GM12878 (cell line): ENCODE measurements at regions not wholly inside any gene's neighbourhood (a gene's known extent, or its start where the extent isn't known, plus 50 kb on each side); places are given as distances from the start of the nearest gene placed in this dataset.

Source experiments
- ATAC-seq: fragments of 200-7000 bp; cut with Tn5 transposase; 3 replicates; pipeline ENCODE4 v1.9.1; 2020; ENCODE audit warnings: mild to moderate bottlenecking, moderate library complexity
- BruUV-seq: library from RNA; stranded (reverse); fragments of 400-500 nt; replicated peaks from 2 replicates; lab custom pipeline; 2021; lab: Mats Ljungman, UMichigan
- CTCF ChIA-PET: fragments of 300-600 bp; sonication (Branson Sonifier 250); formaldehyde crosslinking; extraction: SDS; loops from one replicate; lab custom pipeline; 2021; ENCODE audit warnings: inconsistent platforms; lab: Yijun Ruan, JAX
- POLR2A ChIA-PET: fragments of 350-600 bp; formaldehyde crosslinking; extraction: SDS; loops from one replicate; lab custom pipeline; 2021; ENCODE audit warnings: inconsistent platforms; lab: Charles Lee
- RAD21 ChIA-PET: fragments of 300-600 bp; sonication (Branson Sonifier 250); formaldehyde crosslinking; loops from one replicate; lab custom pipeline; 2023; ENCODE audit warnings: antibody characterized with exemption; ENCODE audit not compliant: unreplicated experiment; lab: Charles Lee
- SMC1A ChIA-PET: fragments of 300-600 bp; sonication (Branson Sonifier 250); formaldehyde crosslinking; loops from one replicate; lab custom pipeline; 2023; ENCODE audit not compliant: unreplicated experiment, uncharacterized antibody; lab: Charles Lee
- DNase-seq: peaks from one replicate; pipeline ENCODE4 v3.0.0-alpha.2; 2011; ENCODE audit warnings: low read depth, low spot score
- FAIRE-seq: peaks from 3 replicates; lab custom pipeline; 2011; peaks lifted over from hg19 to GRCh38; lab: Jason Lieb, UNC
- H2AFZ ChIP-seq: 2 replicates; pipeline ENCODE4 v1.6.0; 2011; ENCODE audit warnings: low read depth, low read length, control low read depth; ENCODE audit not compliant: control insufficient read depth
- H3K27ac ChIP-seq: 2 replicates; pipeline ENCODE4 v1.5.1; 2011; ENCODE audit warnings: control low read depth; ENCODE audit not compliant: control insufficient read depth, insufficient read depth
- H3K27me3 ChIP-seq, 2 experiments: replicated peaks in 1 of 2; 2 replicates each; pipeline versions ENCODE4 v1.6.0 to v1.6.1; 2011; ENCODE audit warnings: low read length in 1 of 2; ENCODE audit not compliant: control insufficient read depth in 2 of 2, insufficient read depth in 2 of 2
- H3K36me3 ChIP-seq, 2 experiments: 2 replicates each; pipeline ENCODE4 v1.5.1; 2011; ENCODE audit warnings: low read length in 1 of 2; ENCODE audit not compliant: control insufficient read depth in 2 of 2, insufficient read depth in 2 of 2
- H3K4me1 ChIP-seq: 2 replicates; pipeline ENCODE4 v1.6.1; 2011; ENCODE audit warnings: mild to moderate bottlenecking, low read length, moderate library complexity, mixed read lengths; ENCODE audit not compliant: control insufficient read depth, insufficient read depth
- H3K4me2 ChIP-seq: 2 replicates; pipeline ENCODE4 v1.6.0; 2011; ENCODE audit warnings: control low read depth; ENCODE audit not compliant: control insufficient read depth, insufficient read depth
- H3K4me3 ChIP-seq: fragments of 200-600 bp; sonication (generic); 2 replicates; pipeline ENCODE4 v1.5.1; 2016
- H3K79me2 ChIP-seq: 2 replicates; pipeline ENCODE4 v1.6.0; 2011; ENCODE audit warnings: low read length; ENCODE audit not compliant: control insufficient read depth, insufficient read depth
- H3K9ac ChIP-seq: 2 replicates; pipeline ENCODE4 v1.8.0; 2011; ENCODE audit warnings: low read length, control low read depth, mixed read lengths; ENCODE audit not compliant: control insufficient read depth, insufficient read depth
- H3K9me3 ChIP-seq: replicated peaks from 3 replicates; pipeline ENCODE4 v1.5.1; 2011; ENCODE audit warnings: mild to moderate bottlenecking, low read length; ENCODE audit not compliant: control insufficient read depth, insufficient read depth
- H4K20me1 ChIP-seq: 2 replicates; pipeline ENCODE4 v1.6.0; 2011; ENCODE audit not compliant: control insufficient read depth, insufficient read depth
- BRCA1 ChIP-seq: IDR thresholded peaks from 2 replicates; pipeline ENCODE4 v1.6.1; 2011; ENCODE audit warnings: low read depth, low read length, improper control_type of control experiment
- CHD4 ChIP-seq: fragments of 200-600 bp; sonication (generic); IDR thresholded peaks from 2 replicates; pipeline ENCODE4 v1.6.1; 2016; ENCODE audit warnings: mild to moderate bottlenecking
- MEF2A ChIP-seq: IDR thresholded peaks from 2 replicates; pipeline ENCODE4 v1.6.1; 2011; ENCODE audit warnings: low read depth, mild to moderate bottlenecking, low read length, moderate library complexity; ENCODE audit not compliant: insufficient read depth
- TCF7 ChIP-seq: IDR thresholded peaks from 2 replicates; pipeline ENCODE4 v1.6.1; 2014; ENCODE audit warnings: antibody characterized with exemption, borderline replicate concordance
- WGBS: methylation state at CpG from one replicate; pipeline ENCODE4 v1.1.6; 2016; ENCODE audit warnings: low lambda C conversion rate; ENCODE audit not compliant: insufficient replicate concordance, insufficient coverage; ENCODE audit errors: missing lambda C conversion rate; 5-methylcytosine and 5-hydroxymethylcytosine counted together
- in situ Hi-C: fragments of 300-500 bp; cut with MboI; formaldehyde crosslinking; loops from 9 replicates; pipeline ENCODE4 v1.14.3; 2018; ENCODE audit warnings: mixed read lengths
- intact Hi-C: fragments of 100-400 bp; cut with micrococcal nuclease; formaldehyde crosslinking; loops from one replicate; pipeline ENCODE4 v1.14.2; 2022; ENCODE audit not compliant: unreplicated experiment

DNA sequence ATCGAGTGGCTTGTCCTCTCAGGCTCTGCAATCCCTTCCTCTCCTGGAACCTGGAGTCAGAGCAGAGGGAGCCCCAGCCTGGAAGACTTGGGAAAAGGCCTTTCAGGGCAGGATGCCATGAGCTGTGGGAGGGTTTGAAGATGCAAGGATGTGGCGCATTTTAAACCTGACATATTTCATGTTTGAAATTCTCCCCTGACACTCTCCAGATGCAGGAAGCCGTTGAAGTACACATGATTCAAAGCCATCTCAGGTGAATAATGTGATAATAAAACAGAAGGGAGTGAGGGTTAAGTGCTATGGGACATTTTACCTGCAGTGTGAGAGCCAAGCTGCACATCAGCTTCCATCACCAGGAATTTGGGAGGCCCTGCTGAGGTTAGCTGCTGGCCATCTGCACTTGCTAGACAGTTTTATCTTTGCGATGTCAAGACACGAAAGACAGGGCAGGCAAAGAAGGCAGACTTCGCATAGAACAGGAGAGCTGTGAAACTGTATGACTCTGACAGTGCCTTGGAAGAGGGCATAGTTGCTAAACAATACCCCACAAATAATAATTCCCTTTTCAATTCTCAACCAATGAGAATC lies 159.1 kb upstream of the GDF10 start:
- no peak overlapping the region for H3K4me3 ChIP-seq
- ChIA-PET POLR2A (no interaction called here), SMC1A (no interaction called here), RAD21 (no interaction called here), CTCF (interaction anchor here (0.6 kb wide), 1 partner anchor 84 kb away, joined by 4 read pairs; no protein-coding TSS in a partner anchor)
- FAIRE-seq (no peak), ATAC-seq (no peak), DNase-seq (no peak)
- no peak overlapping the region for H3K27ac ChIP-seq
- intact Hi-C loops: no loop called here
- H3K36me3 ChIP-seq: no peaks in the 10 kb centered on the region
- no peak for TF ChIP-seq TCF7
- no peak for TF ChIP-seq MEF2A
- no peak overlapping the region for H2AFZ ChIP-seq
- no peaks in the 10 kb centered on the region for H4K20me1 ChIP-seq
- H3K4me2 ChIP-seq: no peak overlapping the region
- H3K27me3 ChIP-seq: no peaks in the 10 kb centered on the region; a peak in 1 of 4 replicates
- in situ Hi-C loops: no loop called here
- no peak overlapping the region for H3K9ac ChIP-seq
- no peaks in the 10 kb centered on the region for H3K79me2 ChIP-seq
- H3K9me3 ChIP-seq: no peaks in the 10 kb centered on the region
- no TSS peak for BruUV-seq
- H3K4me1 ChIP-seq: no peaks in the 10 kb centered on the region
- 30% methylated on average over 6 of the region's 6 CpGs for WGBS

DNA sequence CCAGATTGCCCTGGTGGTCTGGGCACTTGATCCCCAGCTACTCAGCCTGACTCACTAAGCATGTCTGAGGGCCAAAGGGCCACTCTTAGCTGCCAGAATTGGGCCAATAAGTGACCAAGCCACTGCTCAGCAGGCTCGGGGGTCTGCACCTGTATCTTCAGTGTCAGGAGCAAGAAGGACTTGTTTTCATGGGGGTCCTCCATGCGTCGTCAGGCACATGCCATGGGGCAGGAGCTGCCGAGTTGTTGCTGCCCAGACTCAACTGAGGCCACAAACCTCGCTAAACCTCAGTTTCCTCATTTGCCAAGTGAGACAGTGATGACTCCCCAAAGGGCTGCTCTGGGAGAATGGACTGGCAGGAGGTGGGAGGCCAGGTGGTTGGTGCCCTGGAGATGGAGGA lies 158.6 kb upstream of the GDF10 start:
- intact Hi-C loops: no loop called here
- ChIA-PET SMC1A (no interaction called here), CTCF (no interaction called here), POLR2A (no interaction called here), RAD21 (no interaction called here)
- BruUV-seq: no TSS peak
- no peak for DNase-seq
- no peaks in the 10 kb centered on the region for H4K20me1 ChIP-seq
- no peak for FAIRE-seq
- H3K9ac ChIP-seq: no peak overlapping the region
- no peaks in the 10 kb centered on the region; a peak in 1 of 4 replicates for H3K27me3 ChIP-seq
- H3K4me2 ChIP-seq: no peak overlapping the region
- H3K4me3 ChIP-seq: no peak overlapping the region
- in situ Hi-C loops: no loop called here
- 51% methylated on average over 5 of the region's 5 CpGs for WGBS
- H3K4me1 ChIP-seq: no peaks in the 10 kb centered on the region
- H3K27ac ChIP-seq: no peak overlapping the region
- no peaks in the 10 kb centered on the region for H3K36me3 ChIP-seq
- TF ChIP-seq CHD4 (no peak), BRCA1 (no peak)
- H3K79me2 ChIP-seq: no peaks in the 10 kb centered on the region
- ATAC-seq: no peak
- H2AFZ ChIP-seq: no peak overlapping the region
- no peaks in the 10 kb centered on the region for H3K9me3 ChIP-seq
